H1 (cell line): ENCODE measurements at regions not wholly inside any gene's neighbourhood (a gene's known extent, or its start where the extent isn't known, plus 50 kb on each side); places are given as distances from the start of the nearest gene placed in this dataset.
"Not testable (repeated sequence)": the region's sequence is repeated elsewhere in the genome, so short reads cannot be mapped to it uniquely, and the experiment has no call there.

Source experiments
- CTCF ChIA-PET: fragments of 300-600 bp; sonication (Branson Sonifier 250); formaldehyde crosslinking; loops from one replicate; lab custom pipeline; 2021; ENCODE audit not compliant: partially characterized antibody; lab: Charles Lee
- POLR2A ChIA-PET: fragments of 300-600 bp; sonication (Branson Sonifier 250); formaldehyde crosslinking; loops from one replicate; lab custom pipeline; 2021; ENCODE audit warnings: inconsistent platforms; ENCODE audit not compliant: partially characterized antibody; lab: Charles Lee
- DNase-seq, 2 experiments: peaks; one replicate each; pipeline versions ENCODE4 v3.0.0 to v3.0.0-alpha.2; 2010 to 2022; ENCODE audit warnings: low spot score in 2 of 2, low read depth in 1 of 2, mixed read lengths in 1 of 2
- FAIRE-seq: peaks from 2 replicates; lab custom pipeline; 2011; peaks lifted over from hg19 to GRCh38; lab: Jason Lieb, UNC
- H2AFZ ChIP-seq: 2 replicates; pipeline ENCODE4 v1.8.1; 2012; ENCODE audit warnings: low read length, inconsistent platforms
- H2AK5ac ChIP-seq: 2 replicates; pipeline ENCODE4 v1.6.1; 2013; ENCODE audit warnings: low read depth, low read length
- H2BK120ac ChIP-seq: replicated peaks from 2 replicates; pipeline ENCODE3; 2013; ENCODE audit warnings: low read depth, low read length, inconsistent platforms
- H2BK12ac ChIP-seq: 2 replicates; pipeline ENCODE4 v1.6.1; 2013; ENCODE audit warnings: low read depth, low read length
- H2BK15ac ChIP-seq: 2 replicates; pipeline ENCODE4 v1.6.1; 2013; ENCODE audit warnings: low read length
- H2BK20ac ChIP-seq: 2 replicates; pipeline ENCODE4 v1.6.1; 2013; ENCODE audit warnings: low read length
- H2BK5ac ChIP-seq: 2 replicates; pipeline ENCODE4 v1.6.1; 2013; ENCODE audit warnings: low read depth, low read length
- H3K14ac ChIP-seq: 2 replicates; pipeline ENCODE4 v1.6.1; 2013; ENCODE audit warnings: inconsistent platforms; ENCODE audit not compliant: insufficient read length
- H3K18ac ChIP-seq: 2 replicates; pipeline ENCODE4 v1.6.1; 2013; ENCODE audit warnings: low read length; ENCODE audit errors: extremely low read depth
- H3K23ac ChIP-seq: 2 replicates; pipeline ENCODE4 v1.6.1; 2013; ENCODE audit warnings: inconsistent platforms; ENCODE audit not compliant: insufficient read length
- H3K23me2 ChIP-seq: 2 replicates; pipeline ENCODE4 v1.6.1; 2013; ENCODE audit warnings: low read depth, low read length
- H3K27ac ChIP-seq: 2 replicates; pipeline ENCODE4 v1.6.1; 2011; ENCODE audit warnings: low read depth, low read length, inconsistent platforms
- H3K27me3 ChIP-seq, 4 experiments: replicated peaks in 1 of 4; 1 replicate in 1 of 4; 2 replicates in 3 of 4; pipeline versions ENCODE4 v1.6.1 to v1.8.1; 2011 to 2013; ENCODE audit warnings: low read length in 3 of 4, mild to moderate bottlenecking in 3 of 4, inconsistent platforms in 2 of 4, mixed read lengths in 2 of 4, moderate library complexity in 1 of 4; ENCODE audit not compliant: control insufficient read depth in 3 of 4, insufficient read depth in 3 of 4; ENCODE audit errors: extremely low read depth in 1 of 4
- H3K36me3 ChIP-seq, 4 experiments: 2 replicates each; pipeline versions ENCODE4 v1.6.1 to v1.8.1; 2011 to 2013; ENCODE audit warnings: mild to moderate bottlenecking in 4 of 4, low read length in 3 of 4, moderate library complexity in 2 of 4, control low read depth in 1 of 4, inconsistent platforms in 1 of 4; ENCODE audit not compliant: insufficient read depth in 4 of 4, control insufficient read depth in 2 of 4
- H3K4ac ChIP-seq: replicated peaks from 2 replicates; pipeline ENCODE3; 2013; ENCODE audit warnings: low read length, low read depth, mixed read lengths, inconsistent platforms; ENCODE audit not compliant: insufficient read length
- H3K4me1 ChIP-seq, 4 experiments: replicated peaks in 1 of 4; 1 replicate in 1 of 4; 2 replicates in 3 of 4; pipeline versions ENCODE4 v1.6.1 to v1.8.1; 2011 to 2013; ENCODE audit warnings: low read length in 3 of 4, inconsistent platforms in 2 of 4, mixed read lengths in 1 of 4; ENCODE audit not compliant: insufficient read depth in 4 of 4, control insufficient read depth in 3 of 4
- H3K4me2 ChIP-seq, 2 experiments: 2 replicates each; pipeline versions ENCODE4 v1.6.1 to v1.8.1; 2011 to 2013; ENCODE audit warnings: low read depth in 2 of 2, low read length in 2 of 2, control low read depth in 1 of 2, inconsistent platforms in 1 of 2, mild to moderate bottlenecking in 1 of 2; ENCODE audit not compliant: insufficient read depth in 1 of 2
- H3K4me3 ChIP-seq, 4 experiments: fragments of 200-600, 300-600 bp in 1 of 4; sonication (generic), shearing (Covaris generic), sonication (Bioruptor Twin) in 1 of 4; 2 replicates each; pipeline versions ENCODE4 v1.5.1 to v1.8.1; 2011 to 2016; ENCODE audit warnings: low read length in 4 of 4, low read depth in 3 of 4, control low read depth in 2 of 4, inconsistent platforms in 2 of 4, mild to moderate bottlenecking in 2 of 4, mixed read lengths in 1 of 4, moderate library complexity in 1 of 4; ENCODE audit not compliant: insufficient read depth in 2 of 4; ENCODE audit errors: extremely low read depth in 1 of 4
- H3K56ac ChIP-seq: replicated peaks from 2 replicates; pipeline ENCODE3; 2013; ENCODE audit warnings: low read depth, mild to moderate bottlenecking, mixed read lengths, low read length, inconsistent platforms; ENCODE audit not compliant: insufficient read length
- H3K79me1 ChIP-seq: 2 replicates; pipeline ENCODE4 v1.6.1; 2013; ENCODE audit warnings: low read depth, low read length, control low read depth
- H3K79me2 ChIP-seq, 2 experiments: 2 replicates each; pipeline versions ENCODE4 v1.6.1 to v1.8.1; 2012 to 2013; ENCODE audit warnings: low read length in 2 of 2, mild to moderate bottlenecking in 2 of 2, inconsistent platforms in 1 of 2; ENCODE audit not compliant: insufficient read depth in 2 of 2, control insufficient read depth in 1 of 2
- H3K9ac ChIP-seq, 4 experiments: replicated peaks in 1 of 4; 1 replicate in 1 of 4; 2 replicates in 3 of 4; pipeline versions ENCODE4 v1.6.1 to v1.8.1; 2011 to 2013; ENCODE audit warnings: low read depth in 3 of 4, low read length in 3 of 4, control low read depth in 2 of 4, mild to moderate bottlenecking in 2 of 4, moderate library complexity in 2 of 4, inconsistent platforms in 1 of 4; ENCODE audit errors: extremely low read depth in 1 of 4
- H3K9me3 ChIP-seq, 2 experiments: 2 replicates each; pipeline versions ENCODE4 v1.6.1 to v1.8.1; 2012 to 2013; ENCODE audit warnings: mild to moderate bottlenecking in 2 of 2, moderate library complexity in 2 of 2, control low read depth in 1 of 2, inconsistent platforms in 1 of 2, low read depth in 1 of 2, low read length in 1 of 2, mixed read lengths in 1 of 2; ENCODE audit not compliant: insufficient read depth in 2 of 2
- H4K20me1 ChIP-seq, 2 experiments: replicated peaks in 1 of 2; 2 replicates each; pipeline versions ENCODE3 to v1.8.1; 2011 to 2013; ENCODE audit warnings: inconsistent platforms in 2 of 2, low read length in 2 of 2, mild to moderate bottlenecking in 1 of 2; ENCODE audit not compliant: insufficient read depth in 2 of 2, control insufficient read depth in 1 of 2
- H4K5ac ChIP-seq: 2 replicates; pipeline ENCODE4 v1.6.1; 2013; ENCODE audit warnings: low read length, low read depth, mixed read lengths, inconsistent platforms; ENCODE audit not compliant: insufficient read length
- H4K8ac ChIP-seq: 2 replicates; pipeline ENCODE4 v1.8.0; 2013; ENCODE audit warnings: mild to moderate bottlenecking, moderate library complexity, low read length, inconsistent platforms; ENCODE audit not compliant: insufficient read depth; ENCODE audit errors: extremely low read depth
- H4K91ac ChIP-seq: replicated peaks from 2 replicates; pipeline ENCODE3; 2013; ENCODE audit warnings: low read length, mixed read lengths, inconsistent platforms; ENCODE audit not compliant: insufficient read length
- BACH1 ChIP-seq: IDR thresholded peaks from 2 replicates; pipeline ENCODE4 v1.6.1; 2012; ENCODE audit warnings: low read length, improper control_type of control experiment
- CTCF ChIP-seq, 3 experiments: IDR thresholded peaks; 1 replicate in 2 of 3; 2 replicates in 1 of 3; pipeline versions ENCODE4 v1.5.1 to v1.6.1; 2011; ENCODE audit warnings: low read length in 3 of 3, mild to moderate bottlenecking in 3 of 3, inconsistent platforms in 2 of 3, low read depth in 1 of 3, moderate library complexity in 1 of 3; ENCODE audit not compliant: insufficient read depth in 1 of 3; ENCODE audit errors: control extremely low read depth in 1 of 3
- HDAC2 ChIP-seq, 2 experiments: fragments of 300-600 bp in 1 of 2; sonication (generic) in 1 of 2; IDR thresholded peaks; 2 replicates each; pipeline ENCODE4 v1.6.1; 2011 to 2012; ENCODE audit warnings: low read depth in 2 of 2, low read length in 2 of 2, mild to moderate bottlenecking in 2 of 2, moderate library complexity in 2 of 2, borderline replicate concordance in 1 of 2, inconsistent platforms in 1 of 2
- SP4 ChIP-seq: IDR thresholded peaks from 2 replicates; pipeline ENCODE4 v1.6.1; 2012; ENCODE audit warnings: low read length, inconsistent platforms
- TAF1 ChIP-seq: IDR thresholded peaks from 2 replicates; pipeline ENCODE4 v1.6.1; 2011; ENCODE audit warnings: mild to moderate bottlenecking, low read depth, low read length
- TF ChIP-seq, protein P1 (sequence below): IDR thresholded peaks from 2 replicates; pipeline ENCODE4 v1.6.1; 2011; ENCODE audit warnings: low read length, improper control_type of control experiment

DNA sequence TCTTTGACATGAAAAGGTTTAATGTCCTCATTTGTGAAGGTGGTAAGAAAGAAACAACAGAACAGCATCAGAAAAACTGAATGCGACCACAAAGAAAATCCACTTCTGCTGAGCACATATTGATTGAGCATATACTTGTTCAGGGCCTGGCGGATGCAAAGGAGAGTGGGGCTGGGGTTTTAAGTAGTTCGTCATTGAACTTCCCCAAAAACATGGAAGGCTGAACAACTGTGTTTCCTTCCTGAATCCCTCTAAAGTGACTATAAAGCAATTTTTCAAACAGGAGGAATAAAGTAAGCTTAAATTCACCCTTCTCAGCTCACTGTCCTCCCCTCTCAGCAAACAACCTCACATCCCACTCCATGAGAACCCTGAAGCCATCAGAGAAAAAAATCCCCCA lies 262.9 kb downstream of the AGTPBP1 start (continued):
- TF ChIP-seq, protein P1, sequence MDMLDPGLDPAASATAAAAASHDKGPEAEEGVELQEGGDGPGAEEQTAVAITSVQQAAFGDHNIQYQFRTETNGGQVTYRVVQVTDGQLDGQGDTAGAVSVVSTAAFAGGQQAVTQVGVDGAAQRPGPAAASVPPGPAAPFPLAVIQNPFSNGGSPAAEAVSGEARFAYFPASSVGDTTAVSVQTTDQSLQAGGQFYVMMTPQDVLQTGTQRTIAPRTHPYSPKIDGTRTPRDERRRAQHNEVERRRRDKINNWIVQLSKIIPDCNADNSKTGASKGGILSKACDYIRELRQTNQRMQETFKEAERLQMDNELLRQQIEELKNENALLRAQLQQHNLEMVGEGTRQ = no peak
- TF ChIP-seq HDAC2 (IDR thresholded peaks at IDR 0.05; ENCODE audit: borderline replicate concordance in 1 of 2, low read depth in 2 of 2, low read length in 2 of 2) = no peak
- no peak for TF ChIP-seq BACH1
- TF ChIP-seq TAF1 = no peak
- no peak for TF ChIP-seq SP4
- TF ChIP-seq CTCF (IDR thresholded peaks at IDR 0.05; ENCODE audit: control extremely low read depth in 1 of 3, insufficient read depth in 1 of 3, low read depth in 1 of 3, low read length in 3 of 3) = no peak
- TF ChIP-seq, all 59 proteins: peak for 0

DNA sequence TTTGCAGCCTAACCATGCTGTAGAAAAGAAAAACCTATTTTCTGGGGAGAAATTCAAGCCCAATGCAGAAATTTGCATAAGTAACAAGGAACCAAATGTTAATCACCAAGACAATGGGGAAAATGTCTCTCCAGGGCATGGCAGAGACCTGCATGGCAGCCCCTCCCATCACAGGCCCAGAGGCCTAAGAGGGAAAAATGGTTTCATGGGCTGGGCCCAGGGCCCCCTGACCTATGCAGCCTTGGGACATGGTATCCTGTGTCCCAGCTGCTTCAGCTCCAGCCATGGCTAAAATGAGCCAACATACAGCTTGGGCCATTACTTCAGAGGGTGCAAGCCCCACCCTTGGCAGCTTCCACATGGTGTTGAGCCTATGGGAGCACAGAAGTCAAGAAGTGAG lies 266.9 kb downstream of the AGTPBP1 start:
- H4K91ac ChIP-seq, POLR2A ChIA-PET, H3K56ac ChIP-seq, H3K4me1 ChIP-seq, H3K23me2 ChIP-seq, H4K8ac ChIP-seq, H2BK5ac ChIP-seq, H3K18ac ChIP-seq, H3K27me3 ChIP-seq, H3K79me2 ChIP-seq, DNase-seq, H3K14ac ChIP-seq, H3K9ac ChIP-seq, H3K4me2 ChIP-seq, H4K20me1 ChIP-seq, H3K36me3 ChIP-seq, H4K5ac ChIP-seq, H3K4me3 ChIP-seq, H2BK120ac ChIP-seq, H2AFZ ChIP-seq, H2BK12ac ChIP-seq, H2BK20ac ChIP-seq, FAIRE-seq, H3K23ac ChIP-seq, H3K4ac ChIP-seq, H2BK15ac ChIP-seq, H3K27ac ChIP-seq, H2AK5ac ChIP-seq, H3K79me1 ChIP-seq: not testable (repeated sequence)
- CTCF ChIA-PET = interaction anchor here (0.6 kb wide), 1 partner anchor 45 kb away, joined by 3 read pairs; no protein-coding TSS in a partner anchor
- H3K9me3 ChIP-seq = peaks cover 12 to 18% of the 10 kb centered on the region in 2 experiments
